WTC11 (cell line): ENCODE measurements at regions not wholly inside any gene's neighbourhood (a gene's known extent, or its start where the extent isn't known, plus 50 kb on each side); places are given as distances from the start of the nearest gene placed in this dataset.

Source experiments
- IRF2 ChIP-seq: sonication (generic); formaldehyde crosslinking; IDR thresholded peaks from 2 replicates; pipeline ENCODE4 v1.8.0; 2022; ENCODE audit warnings: low read depth, missing genetic modification reagents, borderline replicate concordance
- TF ChIP-seq, protein P1 (sequence below): sonication (generic); formaldehyde crosslinking; IDR thresholded peaks from 2 replicates; pipeline ENCODE4 v1.8.1; 2023; ENCODE audit warnings: mild to moderate bottlenecking, missing genetic modification reagents, moderate library complexity
- TF ChIP-seq, protein P2 (sequence below): sonication (generic); formaldehyde crosslinking; IDR thresholded peaks from 2 replicates; pipeline ENCODE4 v1.8.1; 2023; ENCODE audit warnings: mild to moderate bottlenecking, moderate library complexity, missing genetic modification reagents
- TF ChIP-seq, protein P3 (sequence below): fragments of 200-600 bp; IDR thresholded peaks from 2 replicates; pipeline ENCODE4 v1.8.0; 2022; ENCODE audit warnings: antibody characterized with exemption
- TF ChIP-seq, protein P4 (sequence below): sonication (generic); formaldehyde crosslinking; IDR thresholded peaks from 2 replicates; pipeline ENCODE4 v1.8.0; 2023; ENCODE audit warnings: mild to moderate bottlenecking, missing genetic modification reagents

DNA sequence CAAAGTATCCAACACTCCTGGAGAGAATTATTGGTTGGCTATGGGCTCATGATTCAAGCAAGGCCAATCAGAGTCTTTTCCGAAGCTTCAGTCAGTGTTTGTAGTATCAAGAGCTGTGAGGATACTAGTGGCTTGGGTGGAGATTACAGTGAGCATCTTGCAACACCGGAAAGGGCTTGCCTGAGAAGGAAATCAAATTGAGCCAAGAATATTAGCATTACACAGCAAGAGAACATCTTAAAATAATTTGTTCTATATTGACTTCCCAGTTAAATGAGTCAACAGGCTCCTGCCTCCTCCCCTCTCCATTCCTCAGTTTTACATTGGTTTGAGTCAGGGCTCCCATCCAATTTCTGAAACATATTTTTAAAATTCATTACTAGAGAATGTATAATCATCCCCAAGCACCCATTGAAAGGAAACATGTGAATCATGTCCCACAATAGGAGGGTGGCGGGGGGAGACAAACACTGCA lies 127.4 kb downstream of the ELAPOR2 start:
- TF ChIP-seq, protein P1, sequence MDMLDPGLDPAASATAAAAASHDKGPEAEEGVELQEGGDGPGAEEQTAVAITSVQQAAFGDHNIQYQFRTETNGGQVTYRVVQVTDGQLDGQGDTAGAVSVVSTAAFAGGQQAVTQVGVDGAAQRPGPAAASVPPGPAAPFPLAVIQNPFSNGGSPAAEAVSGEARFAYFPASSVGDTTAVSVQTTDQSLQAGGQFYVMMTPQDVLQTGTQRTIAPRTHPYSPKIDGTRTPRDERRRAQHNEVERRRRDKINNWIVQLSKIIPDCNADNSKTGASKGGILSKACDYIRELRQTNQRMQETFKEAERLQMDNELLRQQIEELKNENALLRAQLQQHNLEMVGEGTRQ (CRISPR knock-in tag), result no peak
- TF ChIP-seq, protein P2, sequence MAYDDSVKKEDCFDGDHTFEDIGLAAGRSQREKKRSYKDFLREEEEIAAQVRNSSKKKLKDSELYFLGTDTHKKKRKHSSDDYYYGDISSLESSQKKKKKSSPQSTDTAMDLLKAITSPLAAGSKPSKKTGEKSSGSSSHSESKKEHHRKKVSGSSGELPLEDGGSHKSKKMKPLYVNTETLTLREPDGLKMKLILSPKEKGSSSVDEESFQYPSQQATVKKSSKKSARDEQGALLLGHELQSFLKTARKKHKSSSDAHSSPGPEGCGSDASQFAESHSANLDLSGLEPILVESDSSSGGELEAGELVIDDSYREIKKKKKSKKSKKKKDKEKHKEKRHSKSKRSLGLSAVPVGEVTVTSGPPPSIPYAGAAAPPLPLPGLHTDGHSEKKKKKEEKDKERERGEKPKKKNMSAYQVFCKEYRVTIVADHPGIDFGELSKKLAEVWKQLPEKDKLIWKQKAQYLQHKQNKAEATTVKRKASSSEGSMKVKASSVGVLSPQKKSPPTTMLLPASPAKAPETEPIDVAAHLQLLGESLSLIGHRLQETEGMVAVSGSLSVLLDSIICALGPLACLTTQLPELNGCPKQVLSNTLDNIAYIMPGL (CRISPR knock-in tag), result no peak
- TF ChIP-seq, protein P3, sequence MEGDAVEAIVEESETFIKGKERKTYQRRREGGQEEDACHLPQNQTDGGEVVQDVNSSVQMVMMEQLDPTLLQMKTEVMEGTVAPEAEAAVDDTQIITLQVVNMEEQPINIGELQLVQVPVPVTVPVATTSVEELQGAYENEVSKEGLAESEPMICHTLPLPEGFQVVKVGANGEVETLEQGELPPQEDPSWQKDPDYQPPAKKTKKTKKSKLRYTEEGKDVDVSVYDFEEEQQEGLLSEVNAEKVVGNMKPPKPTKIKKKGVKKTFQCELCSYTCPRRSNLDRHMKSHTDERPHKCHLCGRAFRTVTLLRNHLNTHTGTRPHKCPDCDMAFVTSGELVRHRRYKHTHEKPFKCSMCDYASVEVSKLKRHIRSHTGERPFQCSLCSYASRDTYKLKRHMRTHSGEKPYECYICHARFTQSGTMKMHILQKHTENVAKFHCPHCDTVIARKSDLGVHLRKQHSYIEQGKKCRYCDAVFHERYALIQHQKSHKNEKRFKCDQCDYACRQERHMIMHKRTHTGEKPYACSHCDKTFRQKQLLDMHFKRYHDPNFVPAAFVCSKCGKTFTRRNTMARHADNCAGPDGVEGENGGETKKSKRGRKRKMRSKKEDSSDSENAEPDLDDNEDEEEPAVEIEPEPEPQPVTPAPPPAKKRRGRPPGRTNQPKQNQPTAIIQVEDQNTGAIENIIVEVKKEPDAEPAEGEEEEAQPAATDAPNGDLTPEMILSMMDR, result no peak
- no peak for TF ChIP-seq IRF2 (CRISPR knock-in tag)
- TF ChIP-seq, protein P4, sequence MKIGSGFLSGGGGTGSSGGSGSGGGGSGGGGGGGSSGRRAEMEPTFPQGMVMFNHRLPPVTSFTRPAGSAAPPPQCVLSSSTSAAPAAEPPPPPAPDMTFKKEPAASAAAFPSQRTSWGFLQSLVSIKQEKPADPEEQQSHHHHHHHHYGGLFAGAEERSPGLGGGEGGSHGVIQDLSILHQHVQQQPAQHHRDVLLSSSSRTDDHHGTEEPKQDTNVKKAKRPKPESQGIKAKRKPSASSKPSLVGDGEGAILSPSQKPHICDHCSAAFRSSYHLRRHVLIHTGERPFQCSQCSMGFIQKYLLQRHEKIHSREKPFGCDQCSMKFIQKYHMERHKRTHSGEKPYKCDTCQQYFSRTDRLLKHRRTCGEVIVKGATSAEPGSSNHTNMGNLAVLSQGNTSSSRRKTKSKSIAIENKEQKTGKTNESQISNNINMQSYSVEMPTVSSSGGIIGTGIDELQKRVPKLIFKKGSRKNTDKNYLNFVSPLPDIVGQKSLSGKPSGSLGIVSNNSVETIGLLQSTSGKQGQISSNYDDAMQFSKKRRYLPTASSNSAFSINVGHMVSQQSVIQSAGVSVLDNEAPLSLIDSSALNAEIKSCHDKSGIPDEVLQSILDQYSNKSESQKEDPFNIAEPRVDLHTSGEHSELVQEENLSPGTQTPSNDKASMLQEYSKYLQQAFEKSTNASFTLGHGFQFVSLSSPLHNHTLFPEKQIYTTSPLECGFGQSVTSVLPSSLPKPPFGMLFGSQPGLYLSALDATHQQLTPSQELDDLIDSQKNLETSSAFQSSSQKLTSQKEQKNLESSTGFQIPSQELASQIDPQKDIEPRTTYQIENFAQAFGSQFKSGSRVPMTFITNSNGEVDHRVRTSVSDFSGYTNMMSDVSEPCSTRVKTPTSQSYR, result no peak
